HCT116 (cell line): ENCODE measurements at regions not wholly inside any gene's neighbourhood (a gene's known extent, or its start where the extent isn't known, plus 50 kb on each side); places are given as distances from the start of the nearest gene placed in this dataset.

Experiments used
- ATAC-seq: fragments of 200-7000 bp; cut with Tn5 transposase; 2 replicates; pipeline ENCODE4 v1.9.1; 2020; ENCODE audit warnings: mild to moderate bottlenecking, moderate library complexity
- BruUV-seq: library from RNA; stranded (reverse); fragments of 400-500 nt; replicated peaks from 2 replicates; lab custom pipeline; 2021; lab: Mats Ljungman, UMichigan
- CTCF ChIA-PET: fragments of 300-600 bp; sonication (Branson Sonifier 250); formaldehyde crosslinking; loops from one replicate; lab custom pipeline; 2021; ENCODE audit warnings: antibody characterized with exemption; lab: Charles Lee
- POLR2A ChIA-PET: fragments of 300-600, 350-600 bp; sonication (Branson Sonifier 250); formaldehyde crosslinking; loops from one replicate; lab custom pipeline; 2021; ENCODE audit warnings: antibody characterized with exemption; lab: Charles Lee
- RAD21 ChIA-PET, 2 experiments: fragments of 300-600 bp; sonication (Branson Sonifier 250); formaldehyde crosslinking; loops; one replicate each; lab custom pipeline; 2023; ENCODE audit warnings: low total read pairs in 2 of 2; ENCODE audit not compliant: uncharacterized antibody in 2 of 2, unreplicated experiment in 2 of 2, low non-redundant PET in 1 of 2; lab: Charles Lee
- DNase-seq: peaks from one replicate; pipeline ENCODE4 v3.0.0-alpha.2; 2010; ENCODE audit warnings: low read depth, low spot score
- H2AFZ ChIP-seq: fragments of 200-600 bp; shearing (Covaris generic), sonication (generic); 2 replicates; pipeline ENCODE4 v1.6.1; 2017; ENCODE audit warnings: low read depth, mixed run types, mixed read lengths, antibody characterized with exemption, low read length; ENCODE audit not compliant: poor library complexity, severe bottlenecking
- H3K27ac ChIP-seq: 2 replicates; pipeline ENCODE4 v1.5.1; 2012; ENCODE audit warnings: low read depth, low read length
- H3K27me3 ChIP-seq: fragments of 200-600 bp; sonication (generic); 2 replicates; pipeline ENCODE4 v1.6.1; 2016; ENCODE audit warnings: mixed run types, low read length, mixed read lengths; ENCODE audit not compliant: insufficient read depth
- H3K36me3 ChIP-seq, 2 experiments: fragments of 200-500 bp in 1 of 2; fragments of 200-600 bp in 1 of 2; sonication (Bioruptor generic) in 1 of 2; sonication (generic) in 1 of 2; 2 replicates each; pipeline versions ENCODE4 v1.5.1 to v1.6.1; 2014 to 2016; ENCODE audit warnings: low read length in 2 of 2, inconsistent platforms in 1 of 2, mixed read lengths in 1 of 2, mixed run types in 1 of 2; ENCODE audit not compliant: insufficient read depth in 2 of 2, control insufficient read depth in 1 of 2
- H3K4me1 ChIP-seq, 2 experiments: fragments of 200-600 bp in 1 of 2; sonication (generic) in 1 of 2; 2 replicates each; pipeline versions ENCODE4 v1.5.1 to v1.6.1; 2012 to 2017; ENCODE audit warnings: low read length in 2 of 2, inconsistent platforms in 1 of 2, mild to moderate bottlenecking in 1 of 2, mixed read lengths in 1 of 2, mixed run types in 1 of 2, moderate library complexity in 1 of 2; ENCODE audit not compliant: insufficient read depth in 2 of 2, control insufficient read depth in 1 of 2
- H3K4me2 ChIP-seq: fragments of 200-600 bp; sonication (generic); 2 replicates; pipeline ENCODE4 v1.6.1; 2017; ENCODE audit warnings: mixed run types, low read length, mixed read lengths
- H3K4me3 ChIP-seq, 2 experiments: fragments of 200-600 bp in 1 of 2; sonication (generic) in 1 of 2; replicated peaks in 1 of 2; 2 replicates each; pipeline ENCODE4 v1.5.1; 2011 to 2016; ENCODE audit warnings: low read length in 2 of 2, control low read depth in 1 of 2, low read depth in 1 of 2, mild to moderate bottlenecking in 1 of 2, mixed read lengths in 1 of 2, mixed run types in 1 of 2
- H3K79me2 ChIP-seq: fragments of 200-600 bp; sonication (generic); 2 replicates; pipeline ENCODE4 v1.6.1; 2017; ENCODE audit warnings: mild to moderate bottlenecking, mixed run types, low read length, moderate library complexity, mixed read lengths; ENCODE audit not compliant: insufficient read depth
- H3K9ac ChIP-seq: fragments of 200-600 bp; sonication (generic); 2 replicates; pipeline ENCODE4 v1.6.1; 2016; ENCODE audit warnings: low read length, mixed read lengths
- H3K9me2 ChIP-seq: fragments of 200-600 bp; sonication (generic), shearing (Covaris generic); 2 replicates; pipeline ENCODE4 v1.6.1; 2017; ENCODE audit warnings: mixed run types, mild to moderate bottlenecking, moderate library complexity; ENCODE audit not compliant: insufficient read depth
- H3K9me3 ChIP-seq, 2 experiments: fragments of 200-500 bp in 1 of 2; fragments of 200-600 bp in 1 of 2; sonication (Bioruptor generic) in 1 of 2; sonication (generic) in 1 of 2; 2 replicates each; pipeline ENCODE4 v1.6.1; 2014 to 2017; ENCODE audit warnings: low read length in 2 of 2, mixed read lengths in 2 of 2, inconsistent platforms in 1 of 2, low read depth in 1 of 2, mild to moderate bottlenecking in 1 of 2, mixed run types in 1 of 2, moderate library complexity in 1 of 2; ENCODE audit not compliant: control insufficient read depth in 1 of 2, insufficient read depth in 1 of 2
- H4K20me1 ChIP-seq: fragments of 200-600 bp; sonication (generic), shearing (Covaris generic); 2 replicates; pipeline ENCODE4 v1.6.1; 2017; ENCODE audit warnings: mixed run types, mild to moderate bottlenecking, moderate library complexity; ENCODE audit not compliant: insufficient read depth
- CEBPB ChIP-seq: IDR thresholded peaks from 2 replicates; pipeline ENCODE4 v1.6.1; 2012; ENCODE audit warnings: low read depth
- EZH2 ChIP-seq: fragments of 200-600 bp; sonication (generic); IDR thresholded peaks from 2 replicates; pipeline ENCODE4 v1.6.1; 2017; ENCODE audit warnings: antibody characterized with exemption, mixed run types
- EZH2phosphoT487 ChIP-seq: fragments of 200-600 bp; IDR thresholded peaks from 2 replicates; pipeline ENCODE4 v1.6.1; 2018; ENCODE audit warnings: antibody characterized with exemption, borderline replicate concordance
- FOSL1 ChIP-seq: IDR thresholded peaks from 2 replicates; pipeline ENCODE4 v1.6.1; 2012; ENCODE audit warnings: low read depth
- JUND ChIP-seq: IDR thresholded peaks from 2 replicates; pipeline ENCODE4 v1.6.1; 2012
- POLR2A ChIP-seq: IDR thresholded peaks from 2 replicates; pipeline ENCODE4 v1.7.0; 2011; ENCODE audit warnings: borderline replicate concordance; ENCODE audit not compliant: insufficient read depth, insufficient read length; ENCODE audit errors: extremely low read depth
- RAD21 ChIP-seq: IDR thresholded peaks from 2 replicates; pipeline ENCODE4 v1.6.1; 2012; ENCODE audit warnings: low read depth, mild to moderate bottlenecking
- SIN3A ChIP-seq: IDR thresholded peaks from 2 replicates; pipeline ENCODE4 v1.6.1; 2012; ENCODE audit warnings: low read depth
- ZFX ChIP-seq: fragments of 450-650 bp; IDR thresholded peaks from 2 replicates; pipeline ENCODE4 v1.6.1; 2017
- ZNF274 ChIP-seq: fragments of 200-500 bp; sonication (Bioruptor generic); IDR thresholded peaks from 2 replicates; pipeline ENCODE4 v1.6.1; 2014; ENCODE audit warnings: mild to moderate bottlenecking, low read depth, low read length, inconsistent platforms
- intact Hi-C: fragments of 100-400 bp; cut with micrococcal nuclease; formaldehyde crosslinking; loops from 2 replicates; pipeline ENCODE4 v1.10.0; 2022
- TF ChIP-seq, protein P1 (sequence below): IDR thresholded peaks from 2 replicates; pipeline ENCODE4 v1.6.1; 2012
- TF ChIP-seq, protein P2 (sequence below): IDR thresholded peaks from 2 replicates; pipeline ENCODE4 v1.6.1; 2012; ENCODE audit warnings: low read depth

DNA sequence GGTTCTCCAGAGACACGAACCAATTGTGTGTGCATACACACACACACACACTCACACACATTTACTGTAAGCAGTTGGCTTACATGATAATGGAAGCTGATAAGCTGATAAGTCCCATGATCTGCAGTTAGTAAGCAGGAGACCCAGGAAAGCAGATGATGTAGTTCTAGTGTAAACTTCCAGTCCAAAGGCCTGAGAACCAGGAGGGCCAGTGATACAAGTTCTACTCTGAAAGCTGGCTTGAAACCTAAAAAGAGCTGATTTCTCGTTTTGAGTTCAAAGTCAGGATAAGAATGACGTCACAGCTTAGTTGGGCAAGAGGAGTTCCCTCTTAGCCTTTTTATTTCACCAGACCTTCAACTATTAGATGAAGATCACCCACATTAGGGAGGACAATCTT is 558.8 kb upstream of the PIK3C3 start:
- H3K4me3 ChIP-seq, result no peak overlapping the region
- peaks cover 3 to 26% of the 10 kb centered on the region in 2 experiments; a peak in 2 of 4 replicates for H3K9me3 ChIP-seq
- no TSS peak for BruUV-seq
- CTCF ChIA-PET, result no interaction called here
- DNase-seq, result no peak
- no peaks in the 10 kb centered on the region for H3K36me3 ChIP-seq
- H3K79me2 ChIP-seq, result no peaks in the 10 kb centered on the region
- ATAC-seq, result no peak
- H3K9ac ChIP-seq, result no peak overlapping the region
- no peaks in the 10 kb centered on the region for H3K27me3 ChIP-seq
- POLR2A ChIA-PET, result no interaction called here
- RAD21 ChIA-PET, result no interaction called here
- H3K9me2 ChIP-seq, result no peaks in the 10 kb centered on the region
- H3K27ac ChIP-seq, result no peak overlapping the region
- H3K4me2 ChIP-seq, result no peak overlapping the region
- TF ChIP-seq EZH2 (no peak), SIN3A (no peak), ZNF274 (no peak), JUND (no peak), ZFX (no peak), RAD21 (no peak), FOSL1 (no peak), EZH2phosphoT487 (no peak), POLR2A (no peak), CEBPB (no peak)
- TF ChIP-seq, protein P1, sequence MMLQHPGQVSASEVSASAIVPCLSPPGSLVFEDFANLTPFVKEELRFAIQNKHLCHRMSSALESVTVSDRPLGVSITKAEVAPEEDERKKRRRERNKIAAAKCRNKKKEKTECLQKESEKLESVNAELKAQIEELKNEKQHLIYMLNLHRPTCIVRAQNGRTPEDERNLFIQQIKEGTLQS, result no peak
- TF ChIP-seq, protein P2, sequence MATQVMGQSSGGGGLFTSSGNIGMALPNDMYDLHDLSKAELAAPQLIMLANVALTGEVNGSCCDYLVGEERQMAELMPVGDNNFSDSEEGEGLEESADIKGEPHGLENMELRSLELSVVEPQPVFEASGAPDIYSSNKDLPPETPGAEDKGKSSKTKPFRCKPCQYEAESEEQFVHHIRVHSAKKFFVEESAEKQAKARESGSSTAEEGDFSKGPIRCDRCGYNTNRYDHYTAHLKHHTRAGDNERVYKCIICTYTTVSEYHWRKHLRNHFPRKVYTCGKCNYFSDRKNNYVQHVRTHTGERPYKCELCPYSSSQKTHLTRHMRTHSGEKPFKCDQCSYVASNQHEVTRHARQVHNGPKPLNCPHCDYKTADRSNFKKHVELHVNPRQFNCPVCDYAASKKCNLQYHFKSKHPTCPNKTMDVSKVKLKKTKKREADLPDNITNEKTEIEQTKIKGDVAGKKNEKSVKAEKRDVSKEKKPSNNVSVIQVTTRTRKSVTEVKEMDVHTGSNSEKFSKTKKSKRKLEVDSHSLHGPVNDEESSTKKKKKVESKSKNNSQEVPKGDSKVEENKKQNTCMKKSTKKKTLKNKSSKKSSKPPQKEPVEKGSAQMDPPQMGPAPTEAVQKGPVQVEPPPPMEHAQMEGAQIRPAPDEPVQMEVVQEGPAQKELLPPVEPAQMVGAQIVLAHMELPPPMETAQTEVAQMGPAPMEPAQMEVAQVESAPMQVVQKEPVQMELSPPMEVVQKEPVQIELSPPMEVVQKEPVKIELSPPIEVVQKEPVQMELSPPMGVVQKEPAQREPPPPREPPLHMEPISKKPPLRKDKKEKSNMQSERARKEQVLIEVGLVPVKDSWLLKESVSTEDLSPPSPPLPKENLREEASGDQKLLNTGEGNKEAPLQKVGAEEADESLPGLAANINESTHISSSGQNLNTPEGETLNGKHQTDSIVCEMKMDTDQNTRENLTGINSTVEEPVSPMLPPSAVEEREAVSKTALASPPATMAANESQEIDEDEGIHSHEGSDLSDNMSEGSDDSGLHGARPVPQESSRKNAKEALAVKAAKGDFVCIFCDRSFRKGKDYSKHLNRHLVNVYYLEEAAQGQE, result no peak
- TF ChIP-seq, all 23 proteins: peak for 0
- Histone ChIP-seq H3K4me1 (no peaks in the 10 kb centered on the region), H2AFZ (no peak overlapping the region), H4K20me1 (no peaks in the 10 kb centered on the region)
- intact Hi-C loops, result no loop called here
